ENCODE measurements at regions not wholly inside any gene's neighbourhood (a gene's known extent, or its start where the extent isn't known, plus 50 kb on each side); places are given as distances from the start of the nearest gene placed in this dataset.

DNA sequence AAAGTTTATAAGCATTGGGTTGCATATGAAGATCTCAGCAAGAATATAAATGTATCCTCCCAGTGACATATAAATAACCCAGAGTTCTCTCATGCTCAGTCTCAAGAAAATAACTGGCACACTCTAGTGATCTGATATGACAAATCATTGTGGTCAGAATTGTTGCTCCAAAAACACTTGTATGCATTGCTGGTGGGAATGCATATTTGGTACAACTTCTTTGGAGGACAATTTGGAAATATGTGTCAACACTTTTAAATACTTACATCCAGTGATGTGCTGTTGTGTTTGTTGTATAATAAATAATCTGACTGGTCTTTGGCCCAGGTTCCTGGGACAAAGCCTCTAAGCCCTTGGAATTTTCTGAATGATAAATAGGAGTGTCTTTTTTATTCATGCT lies 66.7 kb upstream of the STT3B start:
- Histone ChIP-seq H3K4me1 (peaks cover 8% of the 10 kb centered on the region), H3K4me3 (no peak overlapping the region), H3K9me3 (no peaks in the 10 kb centered on the region), H3K36me3 (no peaks in the 10 kb centered on the region), H3K27me3 (no peaks in the 10 kb centered on the region), H3K27ac (no peak overlapping the region)
- intact Hi-C loops (cut with DNase I), result no loop called here
- no peak for TF ChIP-seq CTCF (IDR thresholded peaks at IDR 0.05)
- TF ChIP-seq POLR2AphosphoS5 (IDR thresholded peaks at IDR 0.05; ENCODE audit: insufficient read depth in 1 of 2, low read depth in 1 of 2), result no peak
- no peak for TF ChIP-seq POLR2A (IDR thresholded peaks at IDR 0.05)
- DNase-seq (ENCODE audit: extremely low spot score in 2 of 2), result no peak

DNA sequence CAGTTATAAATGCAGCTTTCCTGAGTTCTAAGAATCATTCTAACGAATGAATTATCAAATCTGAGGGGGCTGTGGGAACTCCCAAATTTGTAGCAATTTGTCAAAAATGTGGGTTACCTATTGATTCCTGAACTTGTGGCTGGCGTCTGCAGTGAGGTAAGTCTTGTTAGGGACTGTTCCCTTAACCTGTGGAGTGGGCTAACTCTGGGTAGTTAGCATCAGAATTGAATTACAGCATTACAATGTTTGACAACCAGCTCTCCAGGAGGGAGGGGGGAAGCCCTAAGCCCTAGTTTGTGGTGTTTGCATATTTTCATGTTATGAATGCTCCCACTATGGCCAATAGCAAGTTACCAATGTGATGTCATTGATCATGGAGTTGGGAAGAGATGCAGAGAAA lies 65.9 kb upstream of the STT3B start:
- Histone ChIP-seq H3K4me3 (no peak overlapping the region), H3K27ac (no peak overlapping the region), H3K4me1 (peaks cover 2% of the 10 kb centered on the region), H3K27me3 (no peaks in the 10 kb centered on the region), H3K9me3 (no peaks in the 10 kb centered on the region), H3K36me3 (no peaks in the 10 kb centered on the region)
- intact Hi-C loops (cut with DNase I), result no loop called here
- no peak for DNase-seq (ENCODE audit: extremely low spot score in 2 of 2)
- no peak for TF ChIP-seq POLR2AphosphoS5 (IDR thresholded peaks at IDR 0.05; ENCODE audit: insufficient read depth in 1 of 2, low read depth in 1 of 2)
- no peak for TF ChIP-seq POLR2A (IDR thresholded peaks at IDR 0.05)
- no peak for TF ChIP-seq CTCF (IDR thresholded peaks at IDR 0.05)

- intact Hi-C loops (cut with DNase I), result no loop called here
- H3K27ac ChIP-seq, result no peak overlapping the region
- DNase-seq (ENCODE audit: extremely low spot score in 2 of 2), result no peak
Measured at GRCh38 chr3:31468433-31468832, 64.3 kb upstream of the STT3B start.

GRCh38 chr3:31469385-31469784 lies 63.3 kb upstream of the STT3B start:
- DNase-seq (ENCODE audit: extremely low spot score in 2 of 2), result no peak
- intact Hi-C loops (cut with DNase I), result no loop called here
- TF ChIP-seq POLR2A (IDR thresholded peaks at IDR 0.05) (no peak), CTCF (IDR thresholded peaks at IDR 0.05) (no peak), POLR2AphosphoS5 (IDR thresholded peaks at IDR 0.05; ENCODE audit: insufficient read depth in 1 of 2, low read depth in 1 of 2) (no peak)

More at GRCh38 chr3:31468433-31468832, 64.3 kb upstream of the STT3B start:
- no peaks in the 10 kb centered on the region for H3K27me3 ChIP-seq
- no peaks in the 10 kb centered on the region for H3K9me3 ChIP-seq
- H3K4me1 ChIP-seq, result no peaks in the 10 kb centered on the region
- H3K4me3 ChIP-seq, result no peak overlapping the region
- TF ChIP-seq POLR2AphosphoS5 (IDR thresholded peaks at IDR 0.05; ENCODE audit: insufficient read depth in 1 of 2, low read depth in 1 of 2) (no peak), POLR2A (IDR thresholded peaks at IDR 0.05) (no peak), CTCF (IDR thresholded peaks at IDR 0.05) (no peak)
- no peaks in the 10 kb centered on the region for H3K36me3 ChIP-seq

GRCh38 chr3:31472479-31473390 lies 60.0 kb upstream of the STT3B start:
- Histone ChIP-seq H3K27ac (no peak overlapping the region), H3K9me3 (no peaks in the 10 kb centered on the region), H3K27me3 (no peaks in the 10 kb centered on the region), H3K4me1 (no peaks in the 10 kb centered on the region), H3K36me3 (no peaks in the 10 kb centered on the region), H3K4me3 (no peak overlapping the region)
- TF ChIP-seq POLR2A (IDR thresholded peaks at IDR 0.05), result no peak
- no peak for TF ChIP-seq POLR2AphosphoS5 (IDR thresholded peaks at IDR 0.05; ENCODE audit: insufficient read depth in 1 of 2, low read depth in 1 of 2)
- TF ChIP-seq CTCF (IDR thresholded peaks at IDR 0.05), result no peak
- no peak for DNase-seq (ENCODE audit: extremely low spot score in 2 of 2)
- intact Hi-C loops (cut with DNase I), result no loop called here

More at GRCh38 chr3:31469385-31469784, 63.3 kb upstream of the STT3B start:
- Histone ChIP-seq H3K36me3 (no peaks in the 10 kb centered on the region), H3K27ac (no peak overlapping the region), H3K4me1 (no peaks in the 10 kb centered on the region), H3K9me3 (no peaks in the 10 kb centered on the region), H3K27me3 (no peaks in the 10 kb centered on the region), H3K4me3 (no peak overlapping the region)

All from vagina (tissue), 2 donors.